HFFc6 (cell line): ENCODE measurements at regions not wholly inside any gene's neighbourhood (a gene's known extent, or its start where the extent isn't known, plus 50 kb on each side); places are given as distances from the start of the nearest gene placed in this dataset.
"Not testable (repeated sequence)": the region's sequence is repeated elsewhere in the genome, so short reads cannot be mapped to it uniquely, and the experiment has no call there.

ENCODE experiments used
- DNase-seq: peaks from one replicate; pipeline ENCODE4 v3.0.0-alpha.2; 2018
- H3K27ac Mint-ChIP-seq: 2 replicates; pipeline ENCODE4 v1.8.0; 2020; ENCODE audit warnings: mild to moderate bottlenecking, mixed read lengths
- H3K27me3 Mint-ChIP-seq: 2 replicates; pipeline ENCODE4 v1.8.0; 2021; ENCODE audit warnings: mild to moderate bottlenecking, moderate library complexity, mixed read lengths; ENCODE audit not compliant: insufficient read depth
- H3K36me3 Mint-ChIP-seq: 2 replicates; pipeline ENCODE4 v1.8.0; 2021; ENCODE audit warnings: low read depth, mixed read lengths
- H3K4me1 Mint-ChIP-seq: 2 replicates; pipeline ENCODE4 v1.8.0; 2020; ENCODE audit warnings: low read depth, mixed read lengths
- H3K4me3 Mint-ChIP-seq: 2 replicates; pipeline ENCODE4 v1.8.0; 2020; ENCODE audit warnings: mild to moderate bottlenecking, moderate library complexity, mixed read lengths
- H3K9me3 Mint-ChIP-seq: 2 replicates; pipeline ENCODE4 v1.8.0; 2020; ENCODE audit warnings: mild to moderate bottlenecking, mixed read lengths
- TF ChIP-seq, protein P1 (sequence below): fragments of 200-600 bp; sonication (generic); IDR thresholded peaks from 2 replicates; pipeline ENCODE4 v1.5.0; 2021; ENCODE audit warnings: antibody characterized with exemption, mild to moderate bottlenecking

DNA sequence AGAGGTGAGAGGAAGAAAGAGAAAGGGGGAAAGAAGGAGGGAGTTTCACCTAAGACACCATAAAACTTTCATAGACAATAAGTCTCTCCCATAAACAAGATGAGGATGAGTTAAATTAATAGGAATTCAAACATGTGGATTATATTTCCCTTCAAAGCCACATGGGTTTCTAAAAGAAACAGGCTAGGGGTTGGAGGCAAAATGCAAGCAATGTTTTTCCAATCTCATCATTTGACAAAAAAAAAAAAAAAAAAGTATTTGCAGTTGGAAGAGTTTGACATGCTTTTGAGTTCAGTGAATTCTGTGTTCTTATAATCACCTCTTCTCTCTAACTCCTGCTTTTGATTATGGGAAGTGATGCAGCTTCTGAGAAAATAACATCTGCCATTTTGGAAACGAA, 186.1 kb upstream of the ADRA1D start:
- TF ChIP-seq, protein P1, sequence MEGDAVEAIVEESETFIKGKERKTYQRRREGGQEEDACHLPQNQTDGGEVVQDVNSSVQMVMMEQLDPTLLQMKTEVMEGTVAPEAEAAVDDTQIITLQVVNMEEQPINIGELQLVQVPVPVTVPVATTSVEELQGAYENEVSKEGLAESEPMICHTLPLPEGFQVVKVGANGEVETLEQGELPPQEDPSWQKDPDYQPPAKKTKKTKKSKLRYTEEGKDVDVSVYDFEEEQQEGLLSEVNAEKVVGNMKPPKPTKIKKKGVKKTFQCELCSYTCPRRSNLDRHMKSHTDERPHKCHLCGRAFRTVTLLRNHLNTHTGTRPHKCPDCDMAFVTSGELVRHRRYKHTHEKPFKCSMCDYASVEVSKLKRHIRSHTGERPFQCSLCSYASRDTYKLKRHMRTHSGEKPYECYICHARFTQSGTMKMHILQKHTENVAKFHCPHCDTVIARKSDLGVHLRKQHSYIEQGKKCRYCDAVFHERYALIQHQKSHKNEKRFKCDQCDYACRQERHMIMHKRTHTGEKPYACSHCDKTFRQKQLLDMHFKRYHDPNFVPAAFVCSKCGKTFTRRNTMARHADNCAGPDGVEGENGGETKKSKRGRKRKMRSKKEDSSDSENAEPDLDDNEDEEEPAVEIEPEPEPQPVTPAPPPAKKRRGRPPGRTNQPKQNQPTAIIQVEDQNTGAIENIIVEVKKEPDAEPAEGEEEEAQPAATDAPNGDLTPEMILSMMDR: no peak
- H3K27me3 Mint-ChIP-seq: peaks cover 3% of the 10 kb centered on the region; the same call in 1 of the 2 replicates
- H3K27ac Mint-ChIP-seq: peak overlapping the region; percentile 96
- H3K4me3 Mint-ChIP-seq: peak overlapping the region; percentile 64
- peak; percentile 67 for DNase-seq
- H3K4me1 Mint-ChIP-seq: peaks cover 43% of the 10 kb centered on the region
- H3K36me3 Mint-ChIP-seq: peaks cover 24% of the 10 kb centered on the region
- no peaks in the 10 kb centered on the region for H3K9me3 Mint-ChIP-seq

DNA sequence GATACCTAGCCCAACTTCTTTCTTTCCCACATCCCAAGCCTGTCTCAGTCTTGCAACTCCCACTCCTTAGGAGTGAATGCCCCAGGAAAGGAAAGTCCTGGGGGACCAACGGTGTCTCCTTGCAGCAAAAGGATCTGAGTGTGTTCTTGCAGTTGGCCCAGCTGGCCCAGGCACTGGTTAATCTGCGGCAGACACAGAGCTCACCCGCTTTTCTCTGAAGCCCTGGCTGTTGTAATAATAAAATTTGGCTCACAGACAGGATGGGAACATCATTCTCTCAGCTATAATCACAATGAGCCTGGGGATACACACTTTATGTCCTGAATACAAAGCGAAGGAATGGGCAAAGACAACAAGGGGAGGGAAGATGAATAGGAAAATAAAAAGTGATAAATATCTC, 185.6 kb upstream of the ADRA1D start:
- Mint-ChIP-seq H3K4me1 (peaks cover 43% of the 10 kb centered on the region), H3K27ac (peak overlapping the region; percentile 96), H3K36me3 (peaks cover 24% of the 10 kb centered on the region), H3K4me3 (peak overlapping the region; percentile 64), H3K9me3 (no peaks in the 10 kb centered on the region), H3K27me3 (peaks cover 3% of the 10 kb centered on the region; the same call in 1 of the 2 replicates)
- peak; percentile 53 for DNase-seq
- TF ChIP-seq, protein P1: no peak

DNA sequence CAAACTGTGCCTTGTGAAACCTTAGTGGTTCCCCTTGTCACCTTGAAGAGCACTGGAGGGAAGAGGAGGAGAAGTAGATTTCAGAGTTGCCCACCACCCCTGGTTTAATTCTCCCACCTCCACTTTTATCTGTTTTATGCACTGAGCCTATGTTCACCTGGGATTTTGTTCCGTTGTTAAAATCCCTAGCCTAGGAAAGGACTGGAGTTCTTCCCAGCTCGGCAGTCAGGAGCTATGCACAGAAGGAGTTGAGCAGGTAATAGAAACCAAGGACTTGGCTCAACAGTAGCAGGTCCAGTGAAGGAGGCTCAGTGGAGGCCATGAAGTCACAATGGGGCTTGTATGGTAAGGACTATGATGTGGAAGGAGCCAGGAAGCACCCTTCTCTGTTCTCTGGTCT, 182.4 kb upstream of the ADRA1D start:
- Mint-ChIP-seq H3K4me1 (peaks cover 47% of the 10 kb centered on the region), H3K4me3 (no peak overlapping the region), H3K27ac (no peak overlapping the region; the same call in 1 of the 2 replicates), H3K9me3 (no peaks in the 10 kb centered on the region), H3K27me3 (peaks cover 3% of the 10 kb centered on the region; the same call in 1 of the 2 replicates), H3K36me3 (peaks cover 29% of the 10 kb centered on the region)
- no peak for DNase-seq
- TF ChIP-seq, protein P1: no peak

DNA sequence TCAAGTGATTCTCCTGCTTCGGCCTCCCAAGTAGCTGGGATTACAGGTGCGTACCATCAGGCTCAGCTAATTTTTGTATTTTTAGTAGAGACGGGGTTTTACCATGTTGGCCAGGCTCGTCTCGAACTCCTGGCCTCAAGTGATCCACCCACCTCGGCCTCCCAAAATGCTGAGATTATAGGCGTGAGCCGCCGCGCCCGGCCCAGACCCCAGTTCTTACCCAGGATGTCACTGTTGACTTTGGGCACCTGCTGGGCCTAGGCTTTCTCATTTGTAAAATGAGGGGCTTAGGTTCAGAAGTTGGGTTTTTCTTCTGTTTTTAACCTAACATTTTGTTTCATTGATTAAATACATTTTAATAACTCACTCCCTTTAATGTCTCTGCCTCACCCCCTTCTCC, 181.7 kb upstream of the ADRA1D start:
- DNase-seq, H3K4me3 Mint-ChIP-seq, H3K27me3 Mint-ChIP-seq, H3K27ac Mint-ChIP-seq, H3K9me3 Mint-ChIP-seq: not testable (repeated sequence)
- Mint-ChIP-seq H3K36me3 (peaks cover 29% of the 10 kb centered on the region), H3K4me1 (peaks cover 41% of the 10 kb centered on the region)

DNA sequence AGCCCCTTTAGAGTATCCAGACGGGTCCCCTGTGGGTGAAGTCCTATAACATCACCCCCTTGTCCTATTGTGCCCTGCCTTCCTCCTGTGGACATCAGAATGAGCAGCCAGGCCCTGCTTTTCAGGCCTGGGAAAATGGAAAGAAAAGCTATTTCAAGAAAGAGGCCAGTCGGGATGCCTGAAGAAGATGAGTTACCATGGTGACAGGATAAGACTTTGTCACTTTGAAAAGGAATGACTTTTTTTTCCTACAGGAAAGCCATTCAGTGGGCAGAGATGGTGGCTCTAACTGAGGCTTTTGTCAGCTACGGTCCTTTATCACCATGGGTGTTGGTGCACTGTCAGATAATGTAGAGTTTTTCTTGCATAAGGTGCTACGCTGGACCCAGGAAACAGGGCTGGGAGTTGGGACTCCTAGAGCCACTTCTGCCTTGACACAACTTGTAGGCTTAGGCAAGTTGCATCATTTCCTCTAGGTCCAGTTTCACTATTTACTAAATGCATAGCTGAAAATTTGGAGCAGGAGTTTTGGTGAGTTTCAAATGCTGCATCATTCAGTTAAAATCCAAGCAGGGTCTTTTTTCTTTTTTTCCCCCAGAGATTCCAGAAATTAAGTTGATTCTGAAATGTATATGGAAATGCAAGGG, 179.0 kb upstream of the ADRA1D start:
- DNase-seq: no peak
- Mint-ChIP-seq H3K4me3 (no peak overlapping the region), H3K4me1 (peaks cover 25% of the 10 kb centered on the region), H3K27me3 (peaks cover 3% of the 10 kb centered on the region; the same call in 1 of the 2 replicates), H3K9me3 (no peaks in the 10 kb centered on the region), H3K27ac (no peak overlapping the region), H3K36me3 (peaks cover 24% of the 10 kb centered on the region)
- TF ChIP-seq, protein P1: no peak

DNA sequence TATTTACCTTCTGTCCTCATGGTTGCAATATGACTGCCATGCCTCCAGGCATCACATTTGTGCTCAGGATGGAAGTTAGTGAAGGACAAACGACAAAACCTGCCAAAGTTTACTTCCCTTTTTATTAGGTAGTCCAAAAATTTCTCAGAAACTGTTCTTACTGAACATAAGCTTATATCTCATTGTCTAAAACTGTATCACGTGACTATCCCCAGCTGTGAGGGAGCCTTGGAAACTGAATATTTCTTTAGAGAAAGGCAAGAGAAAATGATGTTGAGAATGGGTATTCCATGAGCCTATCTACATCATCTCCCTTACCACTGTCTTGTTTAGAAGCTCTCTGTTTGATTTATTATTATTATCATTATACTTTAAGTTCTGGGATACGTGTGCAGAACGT, 169.1 kb upstream of the ADRA1D start:
- no peak for DNase-seq
- no peak overlapping the region for H3K27ac Mint-ChIP-seq
- H3K4me3 Mint-ChIP-seq: no peak overlapping the region
- TF ChIP-seq, protein P1: no peak
- peaks cover 17% of the 10 kb centered on the region for H3K9me3 Mint-ChIP-seq
- H3K4me1 Mint-ChIP-seq: peaks cover 16% of the 10 kb centered on the region
- peaks cover 46% of the 10 kb centered on the region for H3K36me3 Mint-ChIP-seq
- peaks cover 2% of the 10 kb centered on the region for H3K27me3 Mint-ChIP-seq
